Transverse colon (tissue), 4 donors: ENCODE measurements at regions not wholly inside any gene's neighbourhood (a gene's known extent, or its start where the extent isn't known, plus 50 kb on each side); places are given as distances from the start of the nearest gene placed in this dataset.

Experiments used
- DNase-seq: peaks from one replicate; pipeline ENCODE4 v3.0.0-alpha.2; 2019
- H3K27ac ChIP-seq, 4 donors: fragments of 200-600 bp; sonication (generic); 2 replicates each; pipeline ENCODE4 v1.5.1; 2016 to 2018; ENCODE audit warnings: inconsistent platforms in 4 of 4
- H3K27me3 ChIP-seq: fragments of 200-600 bp; sonication (generic); 2 replicates; pipeline ENCODE4 v1.5.1; 2017; ENCODE audit warnings: inconsistent platforms
- H3K36me3 ChIP-seq, 4 donors: fragments of 200-600 bp; sonication (generic); 2 replicates each; pipeline ENCODE4 v1.5.1; 2017 to 2019; ENCODE audit warnings: inconsistent platforms in 4 of 4
- H3K4me1 ChIP-seq, 4 donors: fragments of 200-600 bp; sonication (generic); 2 replicates each; pipeline ENCODE4 v1.5.1; 2017 to 2020; ENCODE audit warnings: inconsistent platforms in 4 of 4
- H3K4me3 ChIP-seq, 4 donors: fragments of 200-600 bp; sonication (generic); 1 replicate in 1 of 4; 2 replicates in 3 of 4; pipeline versions ENCODE4 v1.5.1 to v1.6.1; 2017 to 2019; ENCODE audit warnings: inconsistent platforms in 4 of 4
- H3K9me3 ChIP-seq, 2 donors: fragments of 200-600 bp; sonication (generic); 2 replicates each; pipeline ENCODE4 v1.5.1; 2017 to 2019; ENCODE audit warnings: inconsistent platforms in 2 of 2
- CTCF ChIP-seq, 5 experiments: fragments of 200-600 bp in 3 of 5; fragments of 450-650 bp in 2 of 5; sonication (generic) in 3 of 5; IDR thresholded peaks; 1 replicate in 2 of 5; 2 replicates in 3 of 5; pipeline ENCODE4 v1.5.1; 2016 to 2017; ENCODE audit warnings: antibody characterized with exemption in 5 of 5, inconsistent platforms in 3 of 5, mild to moderate bottlenecking in 2 of 5, moderate library complexity in 1 of 5
- EP300 ChIP-seq: sonication (generic); formaldehyde crosslinking; IDR thresholded peaks from one replicate; pipeline ENCODE4 v1.6.1; 2017; ENCODE audit warnings: antibody characterized with exemption, low read depth
- POLR2A ChIP-seq: fragments of 450-650 bp; IDR thresholded peaks from one replicate; pipeline ENCODE4 v1.6.1; 2016; ENCODE audit warnings: antibody characterized with exemption, mild to moderate bottlenecking, moderate library complexity
- POLR2AphosphoS5 ChIP-seq, 3 donors: sonication (generic); formaldehyde crosslinking; IDR thresholded peaks; one replicate each; pipeline ENCODE4 v1.6.1; 2016; ENCODE audit warnings: antibody characterized with exemption in 3 of 3
- WGBS, 2 donors: methylation state at CpG; one replicate each; pipeline ENCODE4 v1.1.5; 2018; ENCODE audit warnings: low coverage in 1 of 2; 5-methylcytosine and 5-hydroxymethylcytosine counted together
- in situ Hi-C, 4 donors: fragments of 200-750 bp; cut with MboI; loops; one replicate each; pipeline versions ENCODE4 v1.15.0 to v1.15.1; 2017; ENCODE audit warnings: low sequenced_read_pairs in 3 of 4, low pct_ligation_motif_present in 1 of 4, low pct_unique_long_range_greater_than_20kb in 1 of 4
- intact Hi-C: fragments of 100-400 bp; cut with DNase I; formaldehyde crosslinking; loops from one replicate; pipeline ENCODE4 v1.15.1; 2023; ENCODE audit warnings: low total_unique reads

GRCh38 chr6:11339380-11339779 lies 106.9 kb upstream of the NEDD9 start:
- Histone ChIP-seq H3K4me3 (no peak overlapping the region), H3K4me1 (peaks cover 0 to 10% (median 0%) of the 10 kb centered on the region in 4 donors), H3K27me3 (no peaks in the 10 kb centered on the region), H3K9me3 (no peaks in the 10 kb centered on the region), H3K36me3 (no peaks in the 10 kb centered on the region), H3K27ac (no peak overlapping the region)
- TF ChIP-seq EP300 (no peak), POLR2AphosphoS5 (IDR thresholded peaks at IDR 0.05) (no peak), CTCF (IDR thresholded peaks at IDR 0.05) (no peak), POLR2A (no peak)
- intact Hi-C loops (no loop called here), in situ Hi-C loops (no loop called here)
- WGBS, 2 donors: 100% methylated on average over 1 of the region's 1 CpG; no CpG with 5 or more reads in 1 of the 2 donors
- DNase-seq: no peak

- 88 to 90% methylated on average over 4 to 5 of the region's 5 CpGs for WGBS, 2 donors
- in situ Hi-C loops: no loop called here
These were observed 104.8 kb upstream of the NEDD9 start for GRCh38 chr6:11337306-11337705.

GRCh38 chr6:11335826-11336225 lies 103.4 kb upstream of the NEDD9 start:
- H3K36me3 ChIP-seq: no peaks in the 10 kb centered on the region
- H3K27me3 ChIP-seq: no peaks in the 10 kb centered on the region
- intact Hi-C loops (no loop called here), in situ Hi-C loops (no loop called here)
- no peaks in the 10 kb centered on the region for H3K9me3 ChIP-seq
- H3K4me3 ChIP-seq: no peak overlapping the region
- no peak for DNase-seq
- TF ChIP-seq EP300 (no peak), CTCF (IDR thresholded peaks at IDR 0.05) (no peak), POLR2AphosphoS5 (IDR thresholded peaks at IDR 0.05) (no peak), POLR2A (no peak)
- no peak overlapping the region for H3K27ac ChIP-seq
- peaks cover 0 to 8% (median 4%) of the 10 kb centered on the region in 4 donors for H3K4me1 ChIP-seq
- WGBS, 2 donors: 91 to 93% methylated on average over 4 to 5 of the region's 5 CpGs

More at GRCh38 chr6:11337306-11337705, 104.8 kb upstream of the NEDD9 start:
- Histone ChIP-seq H3K36me3 (no peaks in the 10 kb centered on the region), H3K27me3 (no peaks in the 10 kb centered on the region), H3K4me3 (no peak overlapping the region), H3K4me1 (peaks cover 0 to 4% (median 0%) of the 10 kb centered on the region in 4 donors), H3K9me3 (no peaks in the 10 kb centered on the region), H3K27ac (no peak overlapping the region)
- intact Hi-C loops: no loop called here
- DNase-seq: no peak
- TF ChIP-seq EP300 (no peak), POLR2A (no peak), CTCF (IDR thresholded peaks at IDR 0.05) (no peak), POLR2AphosphoS5 (IDR thresholded peaks at IDR 0.05) (no peak)

GRCh38 chr6:11333132-11333849 lies 100.8 kb upstream of the NEDD9 start:
- H3K4me3 ChIP-seq: no peak overlapping the region
- TF ChIP-seq POLR2A (no peak), EP300 (no peak), POLR2AphosphoS5 (IDR thresholded peaks at IDR 0.05) (no peak), CTCF (IDR thresholded peaks at IDR 0.05) (no peak)
- 83 to 94% methylated on average over 3 to 6 of the region's 6 CpGs for WGBS, 2 donors
- H3K27ac ChIP-seq: no peak overlapping the region
- in situ Hi-C loops: no loop called here
- no peaks in the 10 kb centered on the region for H3K36me3 ChIP-seq
- no peaks in the 10 kb centered on the region for H3K9me3 ChIP-seq
- H3K27me3 ChIP-seq: no peaks in the 10 kb centered on the region
- intact Hi-C loops: no loop called here
- DNase-seq: no peak
- peaks cover 0 to 27% (median 24%) of the 10 kb centered on the region in 4 donors for H3K4me1 ChIP-seq
